ENCODE measurements at regions not wholly inside any gene's neighbourhood (a gene's known extent, or its start where the extent isn't known, plus 50 kb on each side); places are given as distances from the start of the nearest gene placed in this dataset.

DNA sequence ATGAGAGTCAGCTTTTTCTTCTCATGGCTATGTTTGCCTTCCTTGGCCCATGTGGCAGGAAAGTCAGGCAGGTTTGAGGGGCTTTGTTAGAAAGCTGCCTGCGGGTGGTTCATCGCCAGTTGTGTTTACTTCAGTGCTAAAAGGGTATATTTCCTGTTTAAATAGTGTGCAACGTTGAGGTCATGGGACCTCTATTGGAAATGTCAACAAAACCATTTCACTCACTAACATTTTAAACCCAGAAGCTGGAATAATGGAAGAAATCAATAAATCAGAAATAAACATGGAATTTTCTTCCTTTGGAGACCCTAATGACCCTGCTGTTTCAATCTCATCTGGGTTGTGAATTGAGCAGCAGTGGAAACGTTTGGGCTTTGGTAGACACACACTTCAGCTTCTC lies 185.8 kb downstream of the ANKRD50 start:
- TF ChIP-seq CTCF (conservative IDR thresholded peaks at IDR 0.05 in 1 of 2, IDR thresholded peaks at IDR 0.05 in 1 of 2; ENCODE audit: extremely low read depth in 1 of 2, insufficient read depth in 1 of 2, low read depth in 1 of 2, low read length in 2 of 2) (no peak), EZH2 (IDR thresholded peaks at IDR 0.05; ENCODE audit: borderline replicate concordance, low read length) (no peak)
